ENCODE measurements at regions not wholly inside any gene's neighbourhood (a gene's known extent, or its start where the extent isn't known, plus 50 kb on each side); places are given as distances from the start of the nearest gene placed in this dataset.

DNA sequence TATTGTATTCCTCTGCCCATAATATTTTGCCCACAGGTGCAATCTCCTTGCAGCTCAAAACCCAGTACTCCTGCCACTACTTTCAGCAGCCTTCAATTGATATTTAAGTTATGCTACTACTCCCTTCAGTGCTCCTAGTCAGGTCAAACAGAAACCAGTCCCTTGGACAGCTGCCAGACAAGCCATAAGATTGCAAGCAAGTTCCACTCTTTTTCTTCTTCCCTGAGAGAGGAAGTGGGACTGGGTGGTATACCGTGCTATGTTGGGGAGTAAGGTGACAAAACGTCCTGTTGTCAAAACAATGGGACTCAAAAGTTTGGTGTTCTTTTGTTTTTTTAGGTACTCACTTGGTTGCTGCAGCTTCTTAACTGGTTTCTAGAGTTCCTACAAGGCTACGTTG lies 63.1 kb upstream of the FRY start:
- no peaks in the 10 kb centered on the region for H3K9me3 ChIP-seq (replicated peaks)
- H3K27me3 ChIP-seq (replicated peaks), result no peaks in the 10 kb centered on the region
- peaks cover 8% of the 10 kb centered on the region; the same call in 1 of the 2 replicates for H3K4me1 ChIP-seq (replicated peaks)
- no peak for DNase-seq (ENCODE audit: low read depth in 1 of 2, low spot score in 2 of 2)
- no peak overlapping the region for H3K4me3 ChIP-seq
- H3K36me3 ChIP-seq, result no peaks in the 10 kb centered on the region
- H3K27ac ChIP-seq, result no peak overlapping the region

DNA sequence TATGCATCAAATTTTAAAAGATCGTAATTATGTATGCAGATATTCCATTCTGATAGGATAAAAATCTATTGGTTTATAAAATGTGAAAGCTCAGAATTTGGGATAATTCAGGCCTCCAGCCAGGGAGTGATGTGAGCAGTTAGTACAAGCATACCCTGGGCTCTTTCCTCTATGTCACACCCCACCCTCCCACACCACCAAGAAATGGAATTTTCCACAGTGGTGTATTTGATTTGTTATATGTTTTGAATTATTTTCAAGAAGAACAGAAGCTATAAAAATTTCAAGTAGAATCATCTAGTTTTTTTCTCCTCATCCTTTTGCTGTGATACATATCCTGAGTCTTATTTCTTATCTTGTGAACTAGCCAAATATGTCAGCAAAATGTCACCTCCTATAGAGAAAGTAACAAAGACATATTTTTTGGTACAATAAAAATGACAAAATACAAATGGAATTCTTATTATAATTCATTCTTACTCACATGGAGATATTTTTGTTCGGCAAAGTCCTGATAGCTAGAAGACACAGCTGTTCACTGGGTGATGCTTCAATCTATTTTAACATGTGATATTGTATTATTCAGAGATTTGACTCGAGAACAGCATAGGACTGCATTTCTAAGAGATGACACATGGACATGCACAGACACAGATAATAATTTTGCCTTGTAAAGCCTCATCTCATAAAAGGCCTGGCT lies 61.2 kb upstream of the FRY start:
- Histone ChIP-seq H3K27me3 (replicated peaks) (no peaks in the 10 kb centered on the region), H3K27ac (no peak overlapping the region), H3K36me3 (no peaks in the 10 kb centered on the region), H3K4me1 (replicated peaks) (peaks cover 5% of the 10 kb centered on the region; the same call in 1 of the 2 replicates), H3K9me3 (replicated peaks) (no peaks in the 10 kb centered on the region), H3K4me3 (no peak overlapping the region)
- DNase-seq (ENCODE audit: low read depth in 1 of 2, low spot score in 2 of 2), result no peak

GRCh38 chr13:31972453-31972852 lies 59.1 kb upstream of the FRY start:
- Histone ChIP-seq H3K27ac (no peak overlapping the region), H3K9me3 (replicated peaks) (no peaks in the 10 kb centered on the region), H3K27me3 (replicated peaks) (no peaks in the 10 kb centered on the region), H3K4me3 (no peak overlapping the region), H3K4me1 (replicated peaks) (no peaks in the 10 kb centered on the region), H3K36me3 (no peaks in the 10 kb centered on the region)
- no peak for DNase-seq (ENCODE audit: low read depth in 1 of 2, low spot score in 2 of 2)

DNA sequence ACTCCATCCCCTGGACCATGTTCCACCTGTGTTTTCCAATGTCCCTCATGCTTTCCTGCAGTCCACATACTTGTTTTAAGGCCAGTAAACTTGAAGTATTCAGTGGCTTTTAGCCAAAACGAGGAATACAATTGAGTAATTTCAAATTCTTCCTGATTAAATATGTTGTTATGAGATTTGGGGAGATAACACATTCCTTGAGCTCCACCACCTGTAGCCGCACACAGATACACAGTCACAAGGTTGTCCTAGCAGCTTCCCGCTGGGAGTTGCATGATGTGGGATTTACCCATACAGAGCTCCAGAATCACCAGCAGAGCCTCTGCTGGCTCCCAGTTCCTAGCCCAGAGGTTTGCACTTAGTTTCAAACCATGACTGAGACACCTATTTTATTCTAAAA lies 53.6 kb upstream of the FRY start:
- Histone ChIP-seq H3K9me3 (replicated peaks) (no peaks in the 10 kb centered on the region), H3K27ac (no peak overlapping the region), H3K27me3 (replicated peaks) (no peaks in the 10 kb centered on the region), H3K4me1 (replicated peaks) (peaks cover 5% of the 10 kb centered on the region), H3K36me3 (no peaks in the 10 kb centered on the region), H3K4me3 (no peak overlapping the region)
- no peak for DNase-seq (ENCODE audit: low read depth in 1 of 2, low spot score in 2 of 2)

DNA sequence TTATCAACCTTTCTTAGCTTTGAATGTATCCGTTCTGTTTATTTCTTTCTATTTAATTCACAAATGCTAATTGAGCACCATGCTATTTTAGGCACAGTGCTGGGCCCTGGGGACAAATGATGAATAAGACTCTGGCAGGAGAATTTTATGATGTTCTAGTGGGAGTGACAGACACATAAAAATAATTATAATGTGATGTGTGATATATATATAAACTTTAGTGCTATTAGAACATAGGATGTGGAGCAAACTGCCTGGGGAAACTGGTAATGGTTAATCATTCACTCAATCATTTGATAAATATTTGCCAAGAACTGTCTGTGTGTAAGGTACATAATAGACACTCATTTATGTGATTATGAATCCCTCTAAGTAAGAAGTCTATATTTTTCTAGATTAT lies 50.7 kb upstream of the FRY start:
- Histone ChIP-seq H3K9me3 (replicated peaks) (no peaks in the 10 kb centered on the region), H3K27ac (no peak overlapping the region), H3K4me3 (no peak overlapping the region), H3K36me3 (no peaks in the 10 kb centered on the region), H3K27me3 (replicated peaks) (no peaks in the 10 kb centered on the region), H3K4me1 (replicated peaks) (peaks cover 5% of the 10 kb centered on the region)
- DNase-seq (ENCODE audit: low read depth in 1 of 2, low spot score in 2 of 2), result no peak

Data from SJSA1 (cell line).